OCI-LY7 (cell line): ENCODE measurements at regions not wholly inside any gene's neighbourhood (a gene's known extent, or its start where the extent isn't known, plus 50 kb on each side); places are given as distances from the start of the nearest gene placed in this dataset.

Experiments
- BruUV-seq: library from RNA; stranded (reverse); fragments of 400-500 nt; replicated peaks from 2 replicates; lab custom pipeline; 2021; lab: Mats Ljungman, UMichigan
- CTCF ChIA-PET: fragments of 300-600 bp; sonication (Branson Sonifier 250); formaldehyde crosslinking; loops from one replicate; lab custom pipeline; 2022; ENCODE audit warnings: antibody characterized with exemption; ENCODE audit not compliant: unreplicated experiment; lab: Charles Lee
- POLR2A ChIA-PET: fragments of 300-600 bp; sonication (Branson Sonifier 250); formaldehyde crosslinking; loops from one replicate; lab custom pipeline; 2022; ENCODE audit warnings: antibody characterized with exemption; lab: Charles Lee
- DNase-seq: peaks from one replicate; pipeline ENCODE4 v3.0.0-alpha.2; 2015; ENCODE audit warnings: low spot score
- H2AFZ ChIP-seq: fragments of 200-600 bp; sonication (generic), shearing (Covaris generic); 2 replicates; pipeline ENCODE4 v1.6.1; 2014; ENCODE audit warnings: mild to moderate bottlenecking, antibody characterized with exemption, low read length, moderate library complexity
- H3K27ac ChIP-seq: fragments of 200-600 bp; sonication (generic); 2 replicates; pipeline ENCODE4 v1.5.1; 2014; ENCODE audit warnings: mixed run types, low read depth, mild to moderate bottlenecking, moderate library complexity, low read length, inconsistent platforms; ENCODE audit not compliant: poor library complexity, severe bottlenecking
- H3K36me3 ChIP-seq: fragments of 200-600 bp; sonication (generic); 2 replicates; pipeline ENCODE4 v1.6.1; 2014; ENCODE audit warnings: mild to moderate bottlenecking, antibody characterized with exemption, low read length, moderate library complexity, mixed read lengths; ENCODE audit not compliant: insufficient read depth
- H3K4me1 ChIP-seq: fragments of 200-600 bp; sonication (generic); 2 replicates; pipeline ENCODE4 v1.5.1; 2014; ENCODE audit warnings: mild to moderate bottlenecking, low read length; ENCODE audit not compliant: insufficient read depth, poor library complexity, severe bottlenecking
- H3K4me2 ChIP-seq: fragments of 200-600 bp; sonication (generic); 2 replicates; pipeline ENCODE4 v1.6.1; 2014; ENCODE audit warnings: mild to moderate bottlenecking, low read length
- H3K4me3 ChIP-seq: fragments of 200-600 bp; sonication (generic); 2 replicates; pipeline ENCODE4 v1.5.1; 2014; ENCODE audit warnings: mild to moderate bottlenecking, low read depth, low read length; ENCODE audit not compliant: poor library complexity, severe bottlenecking
- H3K79me2 ChIP-seq: fragments of 200-600 bp; sonication (generic); 2 replicates; pipeline ENCODE4 v1.6.1; 2016; ENCODE audit warnings: low read depth, mild to moderate bottlenecking, low read length, moderate library complexity, mixed read lengths; ENCODE audit not compliant: insufficient read depth
- H3K9me2 ChIP-seq: fragments of 200-600 bp; sonication (generic); 2 replicates; pipeline ENCODE4 v1.6.1; 2016; ENCODE audit warnings: mild to moderate bottlenecking, low read length, mixed read lengths; ENCODE audit not compliant: insufficient read depth
- H3K9me3 ChIP-seq: fragments of 200-600 bp; sonication (generic); 2 replicates; pipeline ENCODE4 v1.6.1; 2014; ENCODE audit warnings: mild to moderate bottlenecking, mixed run types, low read length, mixed read lengths
- H4K20me1 ChIP-seq: fragments of 200-600 bp; sonication (generic); 2 replicates; pipeline ENCODE4 v1.6.1; 2014; ENCODE audit warnings: mild to moderate bottlenecking, antibody characterized with exemption, low read length, moderate library complexity, mixed read lengths; ENCODE audit not compliant: insufficient read depth
- EZH2phosphoT487 ChIP-seq: fragments of 200-600 bp; sonication (generic); IDR thresholded peaks from 2 replicates; pipeline ENCODE4 v1.6.1; 2018; ENCODE audit warnings: low read depth, borderline replicate concordance, mild to moderate bottlenecking, mixed run types, antibody characterized with exemption, low read length, moderate library complexity, mixed read lengths
- intact Hi-C: fragments of 100-400 bp; cut with micrococcal nuclease; formaldehyde crosslinking; loops from one replicate; pipeline ENCODE4 v1.10.0; 2022; ENCODE audit not compliant: unreplicated experiment
- TF ChIP-seq, protein P1 (sequence below): fragments of 200-600 bp; sonication (generic); conservative IDR thresholded peaks from 2 replicates; pipeline ENCODE4 v1.5.1; 2014; ENCODE audit warnings: mild to moderate bottlenecking, antibody characterized with exemption, low read length, moderate library complexity, mixed read lengths

DNA sequence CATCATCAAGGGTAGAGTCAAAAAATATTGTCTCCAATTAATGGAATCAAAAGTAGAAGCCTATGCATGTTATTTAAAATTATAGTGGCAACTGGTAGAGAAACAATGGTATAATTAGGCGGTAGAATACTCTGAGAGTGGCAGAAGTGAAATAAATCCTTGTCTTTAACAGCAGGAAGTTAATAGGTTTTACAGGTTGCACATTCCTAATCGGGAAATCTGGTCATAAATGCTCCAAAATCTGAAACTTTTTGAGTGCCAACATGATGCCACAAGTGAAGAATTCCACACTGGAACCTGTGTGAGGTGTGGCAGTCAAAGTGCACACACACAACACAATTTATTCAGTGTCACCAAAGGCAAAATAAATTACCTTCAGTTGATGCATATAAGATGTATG, 433.4 kb downstream of the TAF11L14 start:
- no peak overlapping the region for H3K4me2 ChIP-seq
- ChIA-PET CTCF (no interaction called here), POLR2A (no interaction called here)
- no peaks in the 10 kb centered on the region for H3K36me3 ChIP-seq
- DNase-seq, result no peak
- intact Hi-C loops, result no loop called here
- TF ChIP-seq, protein P1, sequence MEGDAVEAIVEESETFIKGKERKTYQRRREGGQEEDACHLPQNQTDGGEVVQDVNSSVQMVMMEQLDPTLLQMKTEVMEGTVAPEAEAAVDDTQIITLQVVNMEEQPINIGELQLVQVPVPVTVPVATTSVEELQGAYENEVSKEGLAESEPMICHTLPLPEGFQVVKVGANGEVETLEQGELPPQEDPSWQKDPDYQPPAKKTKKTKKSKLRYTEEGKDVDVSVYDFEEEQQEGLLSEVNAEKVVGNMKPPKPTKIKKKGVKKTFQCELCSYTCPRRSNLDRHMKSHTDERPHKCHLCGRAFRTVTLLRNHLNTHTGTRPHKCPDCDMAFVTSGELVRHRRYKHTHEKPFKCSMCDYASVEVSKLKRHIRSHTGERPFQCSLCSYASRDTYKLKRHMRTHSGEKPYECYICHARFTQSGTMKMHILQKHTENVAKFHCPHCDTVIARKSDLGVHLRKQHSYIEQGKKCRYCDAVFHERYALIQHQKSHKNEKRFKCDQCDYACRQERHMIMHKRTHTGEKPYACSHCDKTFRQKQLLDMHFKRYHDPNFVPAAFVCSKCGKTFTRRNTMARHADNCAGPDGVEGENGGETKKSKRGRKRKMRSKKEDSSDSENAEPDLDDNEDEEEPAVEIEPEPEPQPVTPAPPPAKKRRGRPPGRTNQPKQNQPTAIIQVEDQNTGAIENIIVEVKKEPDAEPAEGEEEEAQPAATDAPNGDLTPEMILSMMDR, result no peak
- no peak for TF ChIP-seq EZH2phosphoT487
- no peak overlapping the region for H3K4me3 ChIP-seq
- H3K79me2 ChIP-seq, result no peaks in the 10 kb centered on the region
- no peaks in the 10 kb centered on the region for H4K20me1 ChIP-seq
- H3K4me1 ChIP-seq, result no peaks in the 10 kb centered on the region
- no peak overlapping the region for H2AFZ ChIP-seq
- BruUV-seq, result no TSS peak
- no peaks in the 10 kb centered on the region for H3K9me2 ChIP-seq
- H3K9me3 ChIP-seq, result no peaks in the 10 kb centered on the region
- H3K27ac ChIP-seq, result no peak overlapping the region

DNA sequence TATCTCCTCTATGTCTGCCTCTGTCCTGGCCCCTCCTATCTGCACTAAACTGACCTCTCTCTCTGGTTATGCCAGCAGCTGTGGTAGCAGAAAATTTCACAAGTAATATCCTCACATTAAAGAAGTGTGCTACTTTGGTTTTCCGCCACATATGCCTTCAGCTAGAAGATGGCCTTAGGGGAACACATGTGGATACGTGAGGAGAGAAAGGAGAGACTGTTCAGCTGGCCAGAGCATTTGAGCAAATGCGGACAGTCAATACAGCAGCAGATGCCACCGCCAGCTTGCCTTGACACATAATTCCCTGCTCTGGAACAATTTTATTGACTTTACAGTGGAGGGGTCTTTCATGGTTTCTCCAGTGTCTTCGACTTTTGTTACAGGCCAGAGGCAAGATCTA, 434.6 kb downstream of the TAF11L14 start:
- no peak overlapping the region for H3K4me2 ChIP-seq
- no peak for DNase-seq
- H2AFZ ChIP-seq, result no peak overlapping the region
- no peak overlapping the region for H3K27ac ChIP-seq
- no peaks in the 10 kb centered on the region for H3K36me3 ChIP-seq
- TF ChIP-seq EZH2phosphoT487, result no peak
- TF ChIP-seq, protein P1, result no peak
- POLR2A ChIA-PET, result no interaction called here
- no TSS peak for BruUV-seq
- no peaks in the 10 kb centered on the region for H3K9me2 ChIP-seq
- H3K9me3 ChIP-seq, result no peaks in the 10 kb centered on the region
- no peaks in the 10 kb centered on the region for H3K4me1 ChIP-seq
- H3K4me3 ChIP-seq, result no peak overlapping the region
- intact Hi-C loops, result no loop called here
- no peaks in the 10 kb centered on the region for H3K79me2 ChIP-seq
- CTCF ChIA-PET, result no interaction called here
- no peaks in the 10 kb centered on the region for H4K20me1 ChIP-seq

DNA sequence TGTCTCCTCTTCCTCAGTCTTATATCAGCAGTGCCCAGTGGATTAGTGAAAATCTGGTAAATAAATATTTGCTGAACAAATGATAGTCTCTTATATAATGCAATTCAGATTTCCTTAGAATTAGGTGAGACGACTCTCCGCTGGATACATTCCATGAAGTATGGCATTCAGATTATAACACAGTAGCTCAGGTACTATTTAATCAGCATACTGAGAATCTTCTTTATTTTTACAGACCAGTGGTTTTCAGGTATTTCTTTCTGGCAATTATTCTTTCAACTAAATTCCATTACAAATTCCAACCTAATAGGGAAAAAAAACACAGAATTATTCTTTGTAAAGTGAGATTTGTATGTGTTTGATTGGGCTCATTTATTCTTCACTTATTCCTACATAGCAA, 435.5 kb downstream of the TAF11L14 start:
- H3K27ac ChIP-seq, result no peak overlapping the region
- no peaks in the 10 kb centered on the region for H3K79me2 ChIP-seq
- CTCF ChIA-PET, result no interaction called here
- H3K4me1 ChIP-seq, result no peaks in the 10 kb centered on the region
- TF ChIP-seq EZH2phosphoT487, result no peak
- TF ChIP-seq, protein P1, result no peak
- no peaks in the 10 kb centered on the region for H3K9me3 ChIP-seq
- no peak overlapping the region for H3K4me3 ChIP-seq
- no peak overlapping the region for H3K4me2 ChIP-seq
- POLR2A ChIA-PET, result no interaction called here
- no TSS peak for BruUV-seq
- H2AFZ ChIP-seq, result no peak overlapping the region
- H3K36me3 ChIP-seq, result no peaks in the 10 kb centered on the region
- intact Hi-C loops, result no loop called here
- no peaks in the 10 kb centered on the region for H3K9me2 ChIP-seq
- no peak for DNase-seq
- no peaks in the 10 kb centered on the region for H4K20me1 ChIP-seq
